K562 (cell line): ENCODE measurements at regions not wholly inside any gene's neighbourhood (a gene's known extent, or its start where the extent isn't known, plus 50 kb on each side); places are given as distances from the start of the nearest gene placed in this dataset.

Experiments used
- ATAC-seq: fragments of 200-7000 bp; cut with Tn5 transposase; 3 replicates; pipeline ENCODE4 v1.9.1; 2020; ENCODE audit warnings: moderate library complexity
- BruUV-seq: library from RNA; stranded (reverse); fragments of 400-500 nt; replicated peaks from 2 replicates; lab custom pipeline; 2021; lab: Mats Ljungman, UMichigan
- CTCF ChIA-PET: fragments of 300-600 bp; formaldehyde crosslinking; extraction: SDS; loops from one replicate; lab custom pipeline; 2021; ENCODE audit warnings: low intra/inter-chr PET ratio; lab: Yijun Ruan, JAX
- POLR2A ChIA-PET: fragments of 300-600, 350-650 bp; sonication (Branson Sonifier 250); formaldehyde crosslinking; extraction: SDS; loops from one replicate; lab custom pipeline; 2021; ENCODE audit warnings: antibody characterized with exemption, inconsistent platforms; lab: Yijun Ruan, JAX
- DNase-seq, 4 experiments: peaks; one replicate each; pipeline versions ENCODE4 v3.0.0 to v3.0.0-alpha.2; 2011 to 2018; ENCODE audit warnings: low spot score in 3 of 4, mixed read lengths in 3 of 4; ENCODE audit errors: extremely low read depth in 1 of 4
- FAIRE-seq: peaks from 2 replicates; lab custom pipeline; 2011; peaks lifted over from hg19 to GRCh38; lab: Jason Lieb, UNC
- H2AFZ ChIP-seq: 2 replicates; pipeline ENCODE4 v1.6.0; 2011; ENCODE audit warnings: low read depth, low read length, control low read depth, inconsistent platforms
- H3K27ac ChIP-seq: fragments of 200-600 bp; 3 replicates; pipeline ENCODE4 v1.8.0; 2011; ENCODE audit warnings: low read depth, mild to moderate bottlenecking, control low read depth, inconsistent platforms, low read length, moderate library complexity, mixed read lengths; ENCODE audit errors: extremely low read depth
- H3K27me3 ChIP-seq, 2 experiments: fragments of 300-600 bp in 1 of 2; 2 replicates in 1 of 2; 3 replicates in 1 of 2; pipeline versions ENCODE4 v1.6.0 to v1.8.0; 2011; ENCODE audit warnings: inconsistent platforms in 2 of 2, low read length in 2 of 2, mild to moderate bottlenecking in 1 of 2, mixed read lengths in 1 of 2, moderate library complexity in 1 of 2; ENCODE audit not compliant: control insufficient read depth in 2 of 2, insufficient read depth in 2 of 2
- H3K36me3 ChIP-seq: fragments of 300-600 bp; 3 replicates; pipeline ENCODE4 v1.8.0; 2011; ENCODE audit warnings: mild to moderate bottlenecking, low read length, inconsistent platforms; ENCODE audit not compliant: control insufficient read depth, insufficient read depth
- H3K4me1 ChIP-seq, 2 experiments: fragments of 200-600 bp in 1 of 2; replicated peaks in 1 of 2; 2 replicates in 1 of 2; 3 replicates in 1 of 2; pipeline versions ENCODE4 v1.5.1 to v1.8.0; 2011; ENCODE audit warnings: inconsistent platforms in 2 of 2, low read length in 2 of 2, mild to moderate bottlenecking in 1 of 2, mixed read lengths in 1 of 2, moderate library complexity in 1 of 2; ENCODE audit not compliant: control insufficient read depth in 2 of 2, insufficient read depth in 2 of 2
- H3K4me2 ChIP-seq: 2 replicates; pipeline ENCODE4 v1.6.1; 2011; ENCODE audit warnings: low read length, control low read depth, inconsistent platforms, mixed read lengths; ENCODE audit not compliant: insufficient read depth
- H3K4me3 ChIP-seq: fragments of 200-600 bp; sonication (generic), shearing (Covaris generic); 2 replicates; pipeline ENCODE4 v1.5.1; 2016; ENCODE audit warnings: control low read depth, inconsistent platforms
- H3K79me2 ChIP-seq: fragments of 200-600 bp; 3 replicates; pipeline ENCODE4 v1.8.0; 2011; ENCODE audit warnings: low read length, inconsistent platforms; ENCODE audit not compliant: control insufficient read depth, insufficient read depth
- H3K9ac ChIP-seq, 2 experiments: 2 replicates each; pipeline versions ENCODE4 v1.6.0 to v1.6.1; 2011; ENCODE audit warnings: low read depth in 2 of 2, low read length in 2 of 2, control low read depth in 1 of 2, inconsistent platforms in 1 of 2, mild to moderate bottlenecking in 1 of 2, mixed read lengths in 1 of 2; ENCODE audit not compliant: insufficient read depth in 1 of 2
- H3K9me1 ChIP-seq: one replicate; pipeline ENCODE4 v1.6.0; 2011; ENCODE audit warnings: inconsistent platforms, mild to moderate bottlenecking, low read length, moderate library complexity; ENCODE audit not compliant: control insufficient read depth, insufficient read depth
- H3K9me3 ChIP-seq: replicated peaks from 2 replicates; pipeline ENCODE4 v1.5.1; 2011; ENCODE audit warnings: low read depth, low read length, inconsistent platforms; ENCODE audit not compliant: control insufficient read depth, insufficient read depth
- H4K20me1 ChIP-seq: replicated peaks from 2 replicates; pipeline ENCODE4 v1.6.1; 2011; ENCODE audit warnings: low read length, inconsistent platforms, mixed read lengths; ENCODE audit not compliant: control insufficient read depth, insufficient read depth
- KDM2B ChIP-seq: fragments of 250-450 bp; sonication (Bioruptor Pico); IDR thresholded peaks from 2 replicates; pipeline ENCODE4 v1.8.0; 2021; ENCODE audit warnings: mild to moderate bottlenecking, moderate library complexity
- MTF1 ChIP-seq: fragments of 250-450 bp; sonication (Bioruptor Pico); IDR thresholded peaks from 2 replicates; pipeline ENCODE4 v1.9.0; 2021; ENCODE audit warnings: moderate library complexity, mild to moderate bottlenecking, inconsistent platforms, borderline replicate concordance
- TAF15 ChIP-seq: fragments of 200-400 bp; formaldehyde crosslinking; IDR thresholded peaks from 2 replicates; pipeline ENCODE4 v1.6.1; 2017; ENCODE audit warnings: mild to moderate bottlenecking, low read depth, low read length, moderate library complexity
- TOE1 ChIP-seq, 2 experiments: fragments of 450-650 bp in 1 of 2; sonication (generic) in 1 of 2; formaldehyde crosslinking in 1 of 2; IDR thresholded peaks; 2 replicates each; pipeline versions ENCODE4 v1.7.1 to v1.8.0; 2016 to 2022; ENCODE audit warnings: borderline replicate concordance in 2 of 2, mild to moderate bottlenecking in 2 of 2, antibody characterized with exemption in 1 of 2, inconsistent platforms in 1 of 2, low read depth in 1 of 2, missing genetic modification reagents in 1 of 2, moderate library complexity in 1 of 2
- ZNF212 ChIP-seq: fragments of 450-650 bp; formaldehyde crosslinking; IDR thresholded peaks from 2 replicates; pipeline ENCODE4 v1.4.0; 2020; ENCODE audit warnings: mild to moderate bottlenecking
- ZNF232 ChIP-seq: sonication (generic); formaldehyde crosslinking; IDR thresholded peaks from 2 replicates; pipeline ENCODE4 v1.8.0; 2022; ENCODE audit warnings: mild to moderate bottlenecking, missing genetic modification reagents
- ZNF274 ChIP-seq: IDR thresholded peaks from 2 replicates; pipeline ENCODE4 v1.6.1; 2011; ENCODE audit warnings: low read depth, mild to moderate bottlenecking, low read length, moderate library complexity, borderline replicate concordance
- ZNF316 ChIP-seq: fragments of 450-650 bp; IDR thresholded peaks from 2 replicates; pipeline ENCODE4 v1.6.1; 2016
- ZNF589 ChIP-seq: fragments of 200-800 bp; sonication (Bioruptor generic); IDR thresholded peaks from 2 replicates; pipeline ENCODE4 v1.6.1; 2016; ENCODE audit warnings: low read depth, missing genetic modification characterization, missing compliant biosample characterization
- WGBS: fragments of 100-300 bp; shearing (Covaris generic); methylation state at CpG from one replicate; pipeline ENCODE4 v1.1.6; 2016; ENCODE audit warnings: low coverage, mixed read lengths; ENCODE audit not compliant: insufficient coverage; ENCODE audit errors: missing lambda C conversion rate; 5-methylcytosine and 5-hydroxymethylcytosine counted together
- in situ Hi-C: fragments of 300-500 bp; cut with MboI; formaldehyde crosslinking; loops from 4 replicates; pipeline ENCODE4 v1.15.0; 2018; ENCODE audit warnings: inconsistent platforms, mixed read lengths
- intact Hi-C: fragments of 100-400 bp; cut with micrococcal nuclease; formaldehyde crosslinking; loops from 2 replicates; pipeline ENCODE4 v1.14.2; 2022
- TF ChIP-seq, protein P1 (sequence below): fragments of 450-650 bp; IDR thresholded peaks from one replicate; pipeline ENCODE4 v1.6.1; 2018; ENCODE audit warnings: mild to moderate bottlenecking, moderate library complexity; ENCODE audit not compliant: partially characterized antibody
- TF ChIP-seq, protein P2 (sequence below), 2 experiments: fragments of 450-650 bp; conservative IDR thresholded peaks; 2 replicates each; pipeline ENCODE4 v1.6.1; 2017; ENCODE audit warnings: mild to moderate bottlenecking in 2 of 2, moderate library complexity in 2 of 2
- TF ChIP-seq, protein P3 (sequence below): fragments of 250-450 bp; sonication (Bioruptor Pico); IDR thresholded peaks from 2 replicates; pipeline ENCODE4 v1.8.0; 2022; ENCODE audit warnings: inconsistent platforms, mild to moderate bottlenecking, moderate library complexity, borderline replicate concordance

DNA sequence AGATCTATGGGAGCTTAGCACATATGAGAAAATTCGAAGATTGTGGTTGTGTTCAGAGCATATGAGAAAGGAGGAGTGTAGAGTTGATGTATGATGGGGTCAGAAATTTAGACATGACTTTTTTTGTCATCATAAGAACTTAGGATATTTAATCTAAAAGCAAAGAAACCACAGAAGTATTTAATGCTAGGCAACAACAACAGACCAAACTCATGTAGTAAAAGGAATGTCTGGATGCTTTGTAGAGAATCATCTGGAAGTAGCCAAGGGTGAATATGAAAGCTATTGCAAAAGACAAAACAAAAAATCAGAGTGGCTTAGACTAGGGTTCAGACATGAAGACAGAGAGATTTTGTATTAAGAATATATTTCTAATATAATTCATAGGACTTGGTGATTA, 190.3 kb downstream of the SLITRK1 start:
- Histone ChIP-seq H3K79me2 (no peaks in the 10 kb centered on the region), H3K9ac (no peak overlapping the region), H2AFZ (no peak overlapping the region), H3K4me3 (no peak overlapping the region), H3K4me1 (no peaks in the 10 kb centered on the region), H3K27ac (no peak overlapping the region)
- intact Hi-C loops = no loop called here
- ATAC-seq = no peak
- POLR2A ChIA-PET = no interaction called here
- no peak for DNase-seq
- WGBS = 0% methylated on average over 1 of the region's 1 CpG
- TF ChIP-seq TAF15 (no peak), ZNF232 (CRISPR knock-in tag) (no peak), MTF1 (CRISPR knock-in tag) (no peak)
- TF ChIP-seq, protein P1, sequence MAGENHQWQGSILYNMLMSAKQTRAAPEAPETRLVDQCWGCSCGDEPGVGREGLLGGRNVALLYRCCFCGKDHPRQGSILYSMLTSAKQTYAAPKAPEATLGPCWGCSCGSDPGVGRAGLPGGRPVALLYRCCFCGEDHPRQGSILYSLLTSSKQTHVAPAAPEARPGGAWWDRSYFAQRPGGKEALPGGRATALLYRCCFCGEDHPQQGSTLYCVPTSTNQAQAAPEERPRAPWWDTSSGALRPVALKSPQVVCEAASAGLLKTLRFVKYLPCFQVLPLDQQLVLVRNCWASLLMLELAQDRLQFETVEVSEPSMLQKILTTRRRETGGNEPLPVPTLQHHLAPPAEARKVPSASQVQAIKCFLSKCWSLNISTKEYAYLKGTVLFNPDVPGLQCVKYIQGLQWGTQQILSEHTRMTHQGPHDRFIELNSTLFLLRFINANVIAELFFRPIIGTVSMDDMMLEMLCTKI = no peak
- TF ChIP-seq, all 486 proteins: peak for 0
- BruUV-seq = no TSS peak
- no peaks in the 10 kb centered on the region for H3K9me3 ChIP-seq
- no peaks in the 10 kb centered on the region for H4K20me1 ChIP-seq
- FAIRE-seq = no peak
- CTCF ChIA-PET = no interaction called here
- H3K36me3 ChIP-seq = no peaks in the 10 kb centered on the region
- in situ Hi-C loops = no loop called here
- H3K4me2 ChIP-seq = no peak overlapping the region
- H3K9me1 ChIP-seq = no peaks in the 10 kb centered on the region
- H3K27me3 ChIP-seq = no peaks in the 10 kb centered on the region

DNA sequence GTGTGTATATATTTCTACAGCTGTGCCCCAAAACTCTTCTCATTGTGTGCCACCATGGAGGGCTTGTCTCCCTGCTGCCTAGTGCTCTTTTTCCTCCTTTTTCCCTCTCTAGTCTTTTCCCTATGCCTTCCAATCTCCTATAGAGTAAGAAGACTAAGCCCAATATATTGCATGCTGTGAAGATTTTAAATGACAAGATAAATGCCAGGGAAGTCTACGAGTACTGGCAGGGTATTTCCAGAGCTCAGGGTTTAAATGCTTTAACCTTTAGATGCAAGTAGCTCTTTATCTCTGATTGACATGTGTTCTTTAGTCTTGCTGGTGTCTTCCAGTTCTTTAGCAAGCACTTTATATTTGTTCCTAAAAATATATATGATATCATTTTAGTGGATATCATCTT, 200.7 kb downstream of the SLITRK1 start:
- POLR2A ChIA-PET = no interaction called here
- Histone ChIP-seq H3K4me2 (no peak overlapping the region), H3K79me2 (no peaks in the 10 kb centered on the region), H3K9me1 (no peaks in the 10 kb centered on the region), H3K9ac (no peak overlapping the region), H3K9me3 (no peaks in the 10 kb centered on the region), H3K4me3 (no peak overlapping the region), H3K36me3 (no peaks in the 10 kb centered on the region), H3K27ac (no peak overlapping the region), H4K20me1 (no peaks in the 10 kb centered on the region), H2AFZ (no peak overlapping the region), H3K4me1 (no peaks in the 10 kb centered on the region), H3K27me3 (no peaks in the 10 kb centered on the region)
- DNase-seq (no peak), ATAC-seq (no peak), FAIRE-seq (no peak)
- in situ Hi-C loops (no loop called here), intact Hi-C loops (no loop called here)
- BruUV-seq = no TSS peak
- CTCF ChIA-PET = no interaction called here
- WGBS = 0% methylated on average over 1 of the region's 1 CpG
- TF ChIP-seq ZNF589 (no peak), ZNF274 (no peak), ZNF212 (CRISPR knock-in tag) (no peak), TOE1 (IDR thresholded peaks at IDR 0.05; ENCODE audit: borderline replicate concordance) (no peak), TOE1 (CRISPR knock-in tag; IDR thresholded peaks at IDR 0.05; ENCODE audit: borderline replicate concordance, low read depth) (no peak), ZNF316 (no peak), KDM2B (CRISPR knock-in tag) (no peak)
- TF ChIP-seq, protein P2, sequence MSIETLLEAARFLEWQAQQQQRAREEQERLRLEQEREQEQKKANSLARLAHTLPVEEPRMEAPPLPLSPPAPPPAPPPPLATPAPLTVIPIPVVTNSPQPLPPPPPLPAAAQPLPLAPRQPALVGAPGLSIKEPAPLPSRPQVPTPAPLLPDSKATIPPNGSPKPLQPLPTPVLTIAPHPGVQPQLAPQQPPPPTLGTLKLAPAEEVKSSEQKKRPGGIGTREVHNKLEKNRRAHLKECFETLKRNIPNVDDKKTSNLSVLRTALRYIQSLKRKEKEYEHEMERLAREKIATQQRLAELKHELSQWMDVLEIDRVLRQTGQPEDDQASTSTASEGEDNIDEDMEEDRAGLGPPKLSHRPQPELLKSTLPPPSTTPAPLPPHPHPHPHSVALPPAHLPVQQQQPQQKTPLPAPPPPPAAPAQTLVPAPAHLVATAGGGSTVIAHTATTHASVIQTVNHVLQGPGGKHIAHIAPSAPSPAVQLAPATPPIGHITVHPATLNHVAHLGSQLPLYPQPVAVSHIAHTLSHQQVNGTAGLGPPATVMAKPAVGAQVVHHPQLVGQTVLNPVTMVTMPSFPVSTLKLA (conservative IDR thresholded peaks at IDR 0.05) = no peak
- TF ChIP-seq, protein P3, sequence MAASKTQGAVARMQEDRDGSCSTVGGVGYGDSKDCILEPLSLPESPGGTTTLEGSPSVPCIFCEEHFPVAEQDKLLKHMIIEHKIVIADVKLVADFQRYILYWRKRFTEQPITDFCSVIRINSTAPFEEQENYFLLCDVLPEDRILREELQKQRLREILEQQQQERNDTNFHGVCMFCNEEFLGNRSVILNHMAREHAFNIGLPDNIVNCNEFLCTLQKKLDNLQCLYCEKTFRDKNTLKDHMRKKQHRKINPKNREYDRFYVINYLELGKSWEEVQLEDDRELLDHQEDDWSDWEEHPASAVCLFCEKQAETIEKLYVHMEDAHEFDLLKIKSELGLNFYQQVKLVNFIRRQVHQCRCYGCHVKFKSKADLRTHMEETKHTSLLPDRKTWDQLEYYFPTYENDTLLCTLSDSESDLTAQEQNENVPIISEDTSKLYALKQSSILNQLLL (CRISPR knock-in tag) = no peak
